ENCODE measurements at regions not wholly inside any gene's neighbourhood (a gene's known extent, or its start where the extent isn't known, plus 50 kb on each side); places are given as distances from the start of the nearest gene placed in this dataset.

GRCh38 chr3:81922404-81922803 is 161.0 kb upstream of the GBE1 start:
- H3K9me3 ChIP-seq (replicated peaks; ENCODE audit: low read length): no peaks in the 10 kb centered on the region
- no peaks in the 10 kb centered on the region for H3K36me3 ChIP-seq (ENCODE audit: insufficient read depth, low read length)
- H3K9ac ChIP-seq (ENCODE audit: low read depth, low read length): no peak overlapping the region
- no peak overlapping the region for H3K4me3 ChIP-seq (ENCODE audit: low read length)
- H3K27me3 ChIP-seq (ENCODE audit: control insufficient read depth, insufficient read depth, low read length): no peaks in the 10 kb centered on the region
- H3K4me1 ChIP-seq (ENCODE audit: control insufficient read depth, insufficient read depth, low read length): no peaks in the 10 kb centered on the region
- H3K4me2 ChIP-seq (ENCODE audit: low read length): no peak overlapping the region

GRCh38 chr3:81920816-81921215 is 159.4 kb upstream of the GBE1 start:
- H3K9me3 ChIP-seq (replicated peaks; ENCODE audit: low read length): no peaks in the 10 kb centered on the region
- no peak overlapping the region for H3K4me2 ChIP-seq (ENCODE audit: low read length)
- H3K4me3 ChIP-seq (ENCODE audit: low read length): no peak overlapping the region
- no peaks in the 10 kb centered on the region for H3K36me3 ChIP-seq (ENCODE audit: insufficient read depth, low read length)
- H3K4me1 ChIP-seq (ENCODE audit: control insufficient read depth, insufficient read depth, low read length): no peaks in the 10 kb centered on the region
- no peak overlapping the region for H3K9ac ChIP-seq (ENCODE audit: low read depth, low read length)
- H3K27me3 ChIP-seq (ENCODE audit: control insufficient read depth, insufficient read depth, low read length): no peaks in the 10 kb centered on the region

GRCh38 chr3:81916890-81917289 is 155.4 kb upstream of the GBE1 start:
- no peaks in the 10 kb centered on the region for H3K36me3 ChIP-seq (ENCODE audit: insufficient read depth, low read length)
- H3K4me3 ChIP-seq (ENCODE audit: low read length): no peak overlapping the region

GRCh38 chr3:81913886-81914663 is 152.6 kb upstream of the GBE1 start:
- H3K9me3 ChIP-seq (replicated peaks; ENCODE audit: low read length): no peaks in the 10 kb centered on the region
- no peak overlapping the region for H3K4me2 ChIP-seq (ENCODE audit: low read length)
- H3K9ac ChIP-seq (ENCODE audit: low read depth, low read length): no peak overlapping the region

More at GRCh38 chr3:81916890-81917289, 155.4 kb upstream of the GBE1 start:
- H3K4me1 ChIP-seq (ENCODE audit: control insufficient read depth, insufficient read depth, low read length): no peaks in the 10 kb centered on the region
- H3K4me2 ChIP-seq (ENCODE audit: low read length): no peak overlapping the region
- H3K9me3 ChIP-seq (replicated peaks; ENCODE audit: low read length): no peaks in the 10 kb centered on the region
- no peaks in the 10 kb centered on the region for H3K27me3 ChIP-seq (ENCODE audit: control insufficient read depth, insufficient read depth, low read length)
- H3K9ac ChIP-seq (ENCODE audit: low read depth, low read length): no peak overlapping the region

GRCh38 chr3:81911221-81911620 is 149.8 kb upstream of the GBE1 start:
- no peaks in the 10 kb centered on the region for H3K36me3 ChIP-seq (ENCODE audit: insufficient read depth, low read length)
- H3K4me2 ChIP-seq (ENCODE audit: low read length): no peak overlapping the region
- no peak overlapping the region for H3K4me3 ChIP-seq (ENCODE audit: low read length)
- no peaks in the 10 kb centered on the region for H3K9me3 ChIP-seq (replicated peaks; ENCODE audit: low read length)
- H3K27me3 ChIP-seq (ENCODE audit: control insufficient read depth, insufficient read depth, low read length): no peaks in the 10 kb centered on the region
- H3K4me1 ChIP-seq (ENCODE audit: control insufficient read depth, insufficient read depth, low read length): no peaks in the 10 kb centered on the region
- no peak overlapping the region for H3K9ac ChIP-seq (ENCODE audit: low read depth, low read length)

More at GRCh38 chr3:81913886-81914663, 152.6 kb upstream of the GBE1 start:
- H3K36me3 ChIP-seq (ENCODE audit: insufficient read depth, low read length): no peaks in the 10 kb centered on the region
- H3K4me3 ChIP-seq (ENCODE audit: low read length): no peak overlapping the region
- no peaks in the 10 kb centered on the region for H3K27me3 ChIP-seq (ENCODE audit: control insufficient read depth, insufficient read depth, low read length)
- H3K4me1 ChIP-seq (ENCODE audit: control insufficient read depth, insufficient read depth, low read length): no peaks in the 10 kb centered on the region

GRCh38 chr3:81910244-81910852 is 148.9 kb upstream of the GBE1 start:
- Histone ChIP-seq H3K4me1 (ENCODE audit: control insufficient read depth, insufficient read depth, low read length) (no peaks in the 10 kb centered on the region), H3K4me2 (ENCODE audit: low read length) (no peak overlapping the region), H3K9ac (ENCODE audit: low read depth, low read length) (no peak overlapping the region), H3K27me3 (ENCODE audit: control insufficient read depth, insufficient read depth, low read length) (no peaks in the 10 kb centered on the region), H3K9me3 (replicated peaks; ENCODE audit: low read length) (no peaks in the 10 kb centered on the region), H3K4me3 (ENCODE audit: low read length) (no peak overlapping the region), H3K36me3 (ENCODE audit: insufficient read depth, low read length) (no peaks in the 10 kb centered on the region)

- Histone ChIP-seq H3K9ac (ENCODE audit: low read depth, low read length) (no peak overlapping the region), H3K4me1 (ENCODE audit: control insufficient read depth, insufficient read depth, low read length) (no peaks in the 10 kb centered on the region), H3K4me2 (ENCODE audit: low read length) (no peak overlapping the region), H3K36me3 (ENCODE audit: insufficient read depth, low read length) (no peaks in the 10 kb centered on the region), H3K4me3 (ENCODE audit: low read length) (no peak overlapping the region), H3K9me3 (replicated peaks; ENCODE audit: low read length) (no peaks in the 10 kb centered on the region), H3K27me3 (ENCODE audit: control insufficient read depth, insufficient read depth, low read length) (no peaks in the 10 kb centered on the region)
Observed at GRCh38 chr3:81909796-81910195, 148.4 kb upstream of the GBE1 start.

DNA sequence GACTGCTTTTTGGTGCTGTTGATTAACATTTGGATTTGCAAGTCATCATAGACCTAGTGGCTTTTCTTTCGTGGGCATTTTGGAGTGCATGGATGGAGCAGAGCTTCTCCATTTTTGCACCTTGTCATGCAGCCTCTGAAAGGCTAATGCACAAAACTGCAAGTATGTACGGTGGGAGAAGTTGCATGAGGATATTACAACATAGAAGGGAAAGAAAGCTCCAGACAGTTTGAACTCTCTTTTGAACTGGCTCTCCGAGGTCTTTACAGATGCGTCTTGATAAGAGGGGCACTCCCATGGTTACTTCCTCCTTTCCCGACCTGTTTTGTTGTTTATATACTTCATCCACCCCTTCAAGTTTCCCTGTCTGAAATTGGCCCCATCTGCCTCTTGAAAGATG is 147.1 kb upstream of the GBE1 start:
- Histone ChIP-seq H3K4me3 (ENCODE audit: low read length) (no peak overlapping the region), H3K4me1 (ENCODE audit: control insufficient read depth, insufficient read depth, low read length) (no peaks in the 10 kb centered on the region), H3K9ac (ENCODE audit: low read depth, low read length) (no peak overlapping the region), H3K9me3 (replicated peaks; ENCODE audit: low read length) (no peaks in the 10 kb centered on the region), H3K27me3 (ENCODE audit: control insufficient read depth, insufficient read depth, low read length) (no peaks in the 10 kb centered on the region), H3K4me2 (ENCODE audit: low read length) (no peak overlapping the region), H3K36me3 (ENCODE audit: insufficient read depth, low read length) (no peaks in the 10 kb centered on the region)

DNA sequence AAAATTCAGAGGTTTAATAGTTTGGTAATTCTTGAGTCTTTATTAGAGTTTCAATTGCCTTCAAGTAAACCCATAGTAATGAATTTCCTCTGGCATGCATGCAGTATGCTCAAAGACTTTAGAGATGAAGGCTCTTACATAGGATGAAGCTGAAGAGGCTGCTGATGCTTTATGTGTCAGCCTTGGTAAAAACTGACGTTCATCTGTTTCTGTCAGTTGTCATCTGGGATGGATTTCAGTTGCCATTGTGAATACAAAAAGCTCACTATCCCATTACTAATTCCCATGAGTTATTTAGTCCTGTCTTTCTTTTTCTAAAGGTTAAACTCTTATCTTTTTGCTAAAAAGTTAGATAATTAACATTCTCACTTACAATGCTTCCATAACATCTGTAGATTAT is 136.9 kb upstream of the GBE1 start:
- no peaks in the 10 kb centered on the region for H3K27me3 ChIP-seq (ENCODE audit: control insufficient read depth, insufficient read depth, low read length)
- no peak overlapping the region for H3K9ac ChIP-seq (ENCODE audit: low read depth, low read length)
- no peaks in the 10 kb centered on the region for H3K36me3 ChIP-seq (ENCODE audit: insufficient read depth, low read length)
- H3K4me2 ChIP-seq (ENCODE audit: low read length): no peak overlapping the region
- H3K9me3 ChIP-seq (replicated peaks; ENCODE audit: low read length): no peaks in the 10 kb centered on the region
- H3K4me1 ChIP-seq (ENCODE audit: control insufficient read depth, insufficient read depth, low read length): no peaks in the 10 kb centered on the region
- no peak overlapping the region for H3K4me3 ChIP-seq (ENCODE audit: low read length)

GRCh38 chr3:81894598-81894997 is 133.2 kb upstream of the GBE1 start:
- Histone ChIP-seq H3K4me2 (ENCODE audit: low read length) (no peak overlapping the region), H3K27me3 (ENCODE audit: control insufficient read depth, insufficient read depth, low read length) (no peaks in the 10 kb centered on the region), H3K4me3 (ENCODE audit: low read length) (no peak overlapping the region), H3K36me3 (ENCODE audit: insufficient read depth, low read length) (no peaks in the 10 kb centered on the region), H3K4me1 (ENCODE audit: control insufficient read depth, insufficient read depth, low read length) (no peaks in the 10 kb centered on the region), H3K9me3 (replicated peaks; ENCODE audit: low read length) (no peaks in the 10 kb centered on the region), H3K9ac (ENCODE audit: low read depth, low read length) (no peak overlapping the region)

DNA sequence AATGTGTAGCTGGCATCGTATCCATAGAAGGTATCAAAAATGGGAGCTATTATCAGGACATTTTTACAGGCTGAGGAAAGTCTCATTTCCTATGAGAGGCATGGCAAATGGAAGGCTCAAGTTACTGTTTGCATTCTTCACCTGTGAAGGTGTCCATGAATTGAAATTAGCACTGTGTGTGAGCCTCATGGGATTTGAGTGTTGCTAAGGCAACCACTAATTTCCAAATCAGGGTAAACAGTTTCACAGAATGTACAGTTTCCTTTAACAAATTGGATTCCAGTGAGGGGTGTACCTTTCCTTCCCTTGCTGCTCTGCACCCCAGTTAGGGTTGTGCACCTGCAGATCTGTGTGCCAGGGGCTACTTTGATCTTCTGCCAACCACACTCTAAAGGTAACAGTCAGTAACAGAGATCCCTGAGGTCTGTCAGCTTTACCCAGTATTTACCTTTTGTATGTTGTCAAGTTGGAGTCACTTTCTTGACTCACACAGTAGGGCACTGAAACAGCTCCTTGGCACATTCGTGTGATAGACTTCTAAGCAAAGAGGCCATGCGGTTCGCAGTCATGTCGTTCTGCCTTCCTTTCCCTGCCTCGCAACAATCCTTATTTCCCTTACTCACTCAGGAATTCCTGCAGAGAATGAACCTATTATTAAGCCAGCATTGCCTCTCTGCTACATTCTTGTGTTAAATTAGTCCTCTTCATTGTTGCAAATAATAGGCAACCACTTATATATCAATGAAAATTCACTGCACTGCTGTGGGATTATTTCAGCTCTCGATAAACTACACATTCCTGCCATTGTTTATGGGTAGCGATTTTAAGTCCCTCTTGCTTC is 129.8 kb upstream of the GBE1 start:
- Histone ChIP-seq H3K36me3 (ENCODE audit: insufficient read depth, low read length) (no peaks in the 10 kb centered on the region), H3K4me1 (ENCODE audit: control insufficient read depth, insufficient read depth, low read length) (peaks cover 6% of the 10 kb centered on the region), H3K9me3 (replicated peaks; ENCODE audit: low read length) (no peaks in the 10 kb centered on the region), H3K4me2 (ENCODE audit: low read length) (no peak overlapping the region), H3K27me3 (ENCODE audit: control insufficient read depth, insufficient read depth, low read length) (no peaks in the 10 kb centered on the region), H3K9ac (ENCODE audit: low read depth, low read length) (no peak overlapping the region), H3K4me3 (ENCODE audit: low read length) (no peak overlapping the region)

All from skeletal muscle satellite cell (primary cell).